Dermis microvascular lymphatic vessel endothelial cell (primary cell): ENCODE measurements at regions not wholly inside any gene's neighbourhood (a gene's known extent, or its start where the extent isn't known, plus 50 kb on each side); places are given as distances from the start of the nearest gene placed in this dataset.
"Not testable (repeated sequence)": the region's sequence is repeated elsewhere in the genome, so short reads cannot be mapped to it uniquely, and the experiment has no call there.

Experiments
- DNase-seq, 2 donors: peaks; one replicate each; pipeline versions ENCODE4 v3.0.0 to v3.0.0-alpha.2; 2010; ENCODE audit warnings: low read depth in 2 of 2

GRCh38 chr11:109043315-109043714 is 378.4 kb downstream of the DDX10 start:
- no peak for DNase-seq

DNA sequence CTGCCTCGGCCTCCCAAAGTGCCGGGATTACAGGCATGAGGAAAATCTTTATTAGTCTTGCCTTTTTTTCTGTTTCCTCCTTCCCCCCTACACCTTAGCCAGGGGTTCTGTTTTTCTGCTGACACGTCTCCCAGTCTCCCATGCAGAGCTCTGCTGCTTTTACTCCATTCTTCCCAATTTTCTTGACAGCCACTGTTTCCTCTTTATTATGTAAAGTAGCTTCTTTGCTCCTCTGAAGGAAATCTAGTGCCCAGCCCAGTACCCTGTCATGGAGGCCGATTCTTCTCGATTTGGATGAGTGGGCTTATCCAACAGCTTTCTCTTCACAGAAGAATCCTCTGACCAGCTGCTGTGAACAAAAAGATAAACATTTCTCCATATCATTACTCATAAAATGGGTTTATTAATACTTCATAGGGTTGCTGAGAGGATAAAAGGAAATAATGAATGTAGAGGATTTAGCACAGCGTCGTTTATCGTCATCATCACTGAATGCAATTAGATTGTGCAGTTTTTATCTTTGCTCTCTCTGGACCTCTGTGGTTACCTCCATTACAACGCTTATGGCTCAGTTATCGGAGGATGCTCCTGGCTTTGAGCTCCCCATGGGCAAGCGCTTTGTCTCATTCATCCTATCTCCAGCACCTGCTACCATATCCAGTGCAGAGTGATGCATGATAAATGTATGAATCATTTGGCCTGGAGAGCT is 375.6 kb upstream of the C11orf87 start:
- DNase-seq = no peak

DNA sequence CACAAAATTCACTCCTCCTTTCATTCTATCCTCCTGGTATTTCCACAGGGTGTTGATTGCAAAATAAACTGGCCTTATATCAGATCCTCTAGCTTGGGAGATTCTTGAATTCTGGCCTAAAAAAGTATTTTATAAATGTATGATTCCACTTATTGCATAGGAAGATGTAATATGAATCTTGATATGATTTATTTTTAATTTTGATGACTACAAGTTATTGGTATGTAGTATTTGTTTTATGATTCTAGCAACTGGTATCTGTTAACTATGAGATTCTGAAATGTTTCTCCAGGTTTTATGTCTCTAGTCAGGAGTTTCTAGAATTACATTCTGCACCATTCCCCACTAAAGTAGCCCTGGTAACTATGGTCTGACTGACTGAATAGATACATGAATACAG is 373.9 kb upstream of the C11orf87 start:
- no peak for DNase-seq

DNA sequence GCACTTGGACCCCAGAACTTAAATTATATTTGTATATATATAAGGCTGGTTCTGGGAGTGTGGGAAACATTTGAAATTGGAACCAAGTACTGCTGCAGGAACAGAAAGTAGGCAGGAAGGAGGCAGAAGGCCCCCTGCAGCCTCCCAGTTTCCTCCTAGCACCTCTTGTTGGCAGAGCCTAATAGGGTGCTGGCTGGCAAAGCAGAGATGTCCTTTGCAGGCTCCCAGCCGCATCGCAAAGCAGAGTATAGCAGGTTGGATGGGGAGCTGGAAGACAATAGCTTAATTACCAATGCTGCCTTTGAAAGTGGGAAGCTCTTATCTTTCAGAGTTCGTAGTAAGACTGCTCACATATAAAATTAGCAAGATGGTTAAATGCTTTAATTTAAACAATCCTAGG is 370.8 kb upstream of the C11orf87 start:
- no peak for DNase-seq

DNA sequence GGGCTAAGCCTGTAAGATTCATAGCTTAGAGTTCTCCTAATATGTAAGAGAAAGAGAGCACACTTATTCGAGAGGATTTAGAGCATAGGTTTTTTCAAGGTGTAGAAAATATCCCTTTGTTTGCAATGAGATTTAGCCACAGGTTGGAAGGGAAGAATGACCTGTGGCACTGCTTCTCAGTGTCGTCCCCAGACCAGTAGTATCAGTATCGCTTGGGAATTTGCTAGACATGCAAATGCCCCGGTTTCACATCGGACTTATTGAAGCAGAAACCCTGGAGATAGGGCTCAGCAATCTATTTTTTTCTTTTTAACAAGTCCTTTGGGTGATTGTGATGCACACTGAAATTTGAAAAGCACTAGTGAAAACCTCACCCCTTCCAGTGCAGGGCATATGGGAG is 362.6 kb upstream of the C11orf87 start:
- DNase-seq = no peak

DNA sequence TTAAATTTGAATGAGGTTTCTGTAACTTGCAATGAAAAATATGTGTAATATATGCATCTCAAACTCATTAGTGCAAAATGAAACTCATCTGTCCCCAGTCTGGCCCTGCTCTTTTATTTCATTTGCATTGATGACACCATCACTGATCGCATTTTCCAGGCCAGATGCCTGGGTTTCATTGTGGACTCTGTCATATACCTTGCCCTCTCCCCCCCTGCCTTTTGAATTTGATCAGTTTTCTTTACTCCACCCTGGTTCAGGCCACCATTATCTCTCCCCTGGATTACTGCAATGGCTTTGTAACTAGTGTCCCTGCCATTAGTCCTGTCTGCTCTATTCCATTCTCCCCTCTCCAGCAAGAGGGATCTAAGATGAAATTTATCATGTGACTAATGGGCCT is 360.6 kb upstream of the C11orf87 start:
- DNase-seq = no peak

DNA sequence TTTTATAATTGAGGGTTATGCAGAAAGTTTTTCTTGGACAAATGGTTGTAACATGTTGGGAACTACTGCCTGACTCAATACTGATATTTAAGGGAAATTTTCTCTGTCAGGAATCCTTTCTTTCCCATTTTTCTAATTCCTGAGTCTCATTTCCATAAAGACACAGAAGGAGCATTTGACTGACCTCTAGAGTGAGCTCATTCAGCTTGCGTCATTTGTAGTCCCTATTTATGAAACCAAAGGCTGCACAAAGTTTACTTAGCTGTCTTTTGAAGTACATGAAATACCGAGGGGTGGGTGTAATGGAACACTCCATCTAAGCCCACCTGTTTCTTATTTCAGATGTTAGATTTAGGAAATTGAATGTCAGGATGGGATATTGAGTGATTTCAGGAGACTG is 359.5 kb upstream of the C11orf87 start:
- no peak for DNase-seq

DNA sequence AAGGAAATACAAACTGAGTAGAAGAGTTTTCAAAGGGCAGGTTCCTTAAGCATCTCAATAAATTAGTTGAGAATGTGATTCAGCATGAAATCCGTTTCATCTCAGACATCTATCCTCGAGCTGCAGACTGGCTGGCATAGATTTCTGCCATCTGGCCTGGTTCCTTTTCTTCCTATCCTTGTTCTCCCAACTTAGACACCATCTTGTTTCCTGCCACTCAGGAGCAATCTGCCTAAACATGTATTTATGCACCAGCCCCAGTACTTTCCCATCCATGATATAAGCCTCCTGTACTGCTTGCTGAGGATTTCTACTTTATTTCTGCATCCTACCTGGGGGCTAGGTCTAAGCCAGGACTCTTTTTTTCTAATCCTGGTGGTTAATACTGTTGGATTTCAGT is 359.1 kb upstream of the C11orf87 start:
- DNase-seq = no peak

- DNase-seq = not testable (repeated sequence)
Measured at GRCh38 chr11:109064618-109065311, 357.2 kb upstream of the C11orf87 start.

DNA sequence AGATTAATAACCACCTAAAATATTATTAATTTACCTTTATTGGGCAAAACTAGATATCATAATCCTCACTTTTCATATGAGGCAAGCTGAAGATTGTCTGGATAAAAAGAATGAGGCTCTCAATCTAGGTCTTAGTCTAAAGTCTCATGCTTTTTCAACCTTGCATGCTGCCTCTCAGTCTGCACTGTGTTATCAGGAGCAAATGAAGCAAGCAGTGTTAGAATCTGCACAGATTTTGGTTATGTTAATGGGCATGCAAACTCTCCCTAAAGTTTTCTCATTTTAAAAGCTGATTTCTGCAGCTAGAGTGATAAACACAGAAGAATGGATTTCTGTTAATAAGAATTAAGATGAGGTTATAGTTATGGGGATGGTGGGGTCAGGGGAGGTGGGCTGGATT is 350.7 kb upstream of the C11orf87 start:
- DNase-seq = no peak

DNA sequence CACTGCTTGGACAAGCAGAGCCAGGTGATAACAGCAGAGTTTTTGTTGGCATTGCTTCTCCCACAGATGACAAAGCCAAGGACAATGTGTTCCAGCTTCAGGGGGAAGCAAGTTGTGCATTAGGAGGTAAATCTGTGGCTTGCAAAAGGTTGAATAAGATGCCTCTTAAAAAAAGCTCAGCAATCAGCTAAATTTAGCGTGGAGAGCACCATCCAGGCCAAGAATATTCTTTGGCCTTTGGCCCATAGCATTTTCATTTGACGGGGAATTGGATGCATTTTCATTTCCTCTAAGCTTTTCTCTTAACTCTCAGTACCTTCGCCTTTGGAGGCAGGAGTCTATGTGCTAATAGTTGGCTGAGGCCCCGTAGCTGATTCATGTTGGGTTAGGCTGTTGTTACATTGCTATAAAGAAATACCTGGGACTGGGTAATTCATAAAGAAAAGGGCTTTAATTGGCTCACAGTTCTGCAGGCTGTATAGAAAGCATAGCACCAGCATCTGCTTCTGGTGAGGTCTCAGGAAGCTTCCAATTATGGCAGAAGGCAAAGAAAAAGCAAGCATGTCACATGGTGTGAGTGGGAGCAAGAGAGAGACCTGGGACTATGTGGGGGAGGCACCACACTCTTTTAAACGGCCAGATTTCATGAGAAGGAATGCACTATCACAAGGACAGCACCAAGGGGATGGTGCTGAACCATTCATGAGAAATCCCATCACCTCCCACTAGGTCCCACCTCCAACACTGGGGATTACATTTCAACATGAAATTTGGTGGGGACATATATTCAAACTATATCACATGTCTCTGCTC is 350.1 kb upstream of the C11orf87 start:
- DNase-seq = no peak

DNA sequence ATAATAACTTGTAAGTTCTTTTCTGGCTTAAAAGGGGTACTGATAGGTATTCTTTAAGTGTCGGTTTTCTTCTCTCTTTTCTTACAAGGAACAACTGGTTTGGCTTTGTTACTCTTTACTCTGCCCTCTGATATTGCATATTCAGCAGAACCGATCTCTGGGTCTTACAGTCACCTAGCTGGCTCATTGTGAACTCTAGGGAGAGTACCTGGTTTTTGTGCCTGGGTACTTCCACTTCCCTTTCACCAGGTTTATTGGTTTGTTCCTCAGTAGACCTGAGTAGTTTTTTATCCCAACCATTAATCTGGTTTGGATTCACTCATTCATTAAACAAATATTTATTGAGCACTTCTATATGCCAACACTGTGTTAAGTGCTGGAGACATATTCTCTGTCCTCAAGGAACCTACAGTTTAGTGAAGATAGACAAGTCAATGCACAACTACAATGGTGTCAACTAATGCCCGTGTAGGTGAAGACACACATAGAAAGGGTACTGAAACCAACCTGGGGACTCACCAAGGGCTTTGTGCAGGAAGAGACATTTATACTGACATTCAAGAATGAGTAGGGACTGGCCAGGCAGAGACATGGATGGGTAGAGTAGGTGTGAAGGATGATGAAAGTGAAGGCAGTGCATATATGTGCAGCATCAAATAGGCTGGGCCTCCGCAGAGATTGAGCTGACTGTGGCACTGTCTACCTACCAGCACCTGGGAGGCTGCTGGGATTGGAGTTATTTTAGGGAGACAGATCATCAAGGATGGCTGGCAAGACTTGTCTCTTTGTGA is 348.8 kb upstream of the C11orf87 start:
- DNase-seq = no peak

GRCh38 chr11:109075976-109076375 is 346.0 kb upstream of the C11orf87 start:
- DNase-seq = no peak

DNA sequence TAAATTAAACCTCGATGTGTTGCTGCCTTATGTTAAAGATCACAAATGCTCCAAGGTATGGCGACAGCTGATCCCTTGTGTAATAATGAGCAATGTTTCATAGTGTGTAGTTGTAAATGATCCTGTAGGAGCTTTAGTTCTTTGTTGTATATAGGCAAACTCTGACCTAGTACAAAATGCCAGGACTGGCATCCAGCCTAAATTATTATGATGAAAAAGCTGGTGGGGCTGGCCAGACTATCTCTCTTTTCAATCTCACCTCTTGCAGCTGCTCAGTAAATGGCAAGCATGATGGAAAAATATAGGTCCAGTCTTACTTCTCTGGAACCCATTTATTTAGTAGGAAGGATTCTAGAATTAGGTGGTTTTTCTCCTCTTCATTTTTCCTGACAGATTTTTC is 345.1 kb upstream of the C11orf87 start:
- DNase-seq = no peak

DNA sequence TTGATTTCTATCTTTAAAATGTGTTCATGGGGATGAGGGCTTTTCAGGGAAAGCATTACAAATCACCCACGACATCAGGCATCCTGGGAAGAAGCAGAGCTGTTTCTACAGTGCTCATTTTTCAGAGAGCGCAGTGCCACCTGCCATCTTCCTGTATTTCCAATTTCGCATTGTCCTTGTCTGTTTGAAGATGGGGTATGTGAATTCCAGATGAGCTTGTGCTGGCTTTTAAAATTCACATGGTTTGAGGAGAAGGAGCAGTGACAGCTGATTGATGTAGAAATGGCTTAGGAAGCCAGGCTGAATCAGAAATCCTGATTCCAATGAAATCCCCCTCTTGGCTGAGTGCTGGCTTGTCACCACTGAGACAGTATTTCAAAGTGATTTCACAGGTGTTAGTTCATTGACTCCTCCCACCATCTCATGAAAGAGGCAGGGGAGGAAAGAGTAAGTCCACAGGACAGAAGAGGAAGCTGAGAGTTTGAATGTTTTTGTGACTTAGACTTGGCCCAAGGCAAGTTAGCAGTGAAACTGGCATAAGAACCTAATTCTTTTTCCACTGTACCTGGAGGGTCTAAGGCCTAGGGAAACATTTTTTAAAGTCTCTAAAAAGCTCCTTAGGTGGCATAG is 344.6 kb upstream of the C11orf87 start:
- DNase-seq = no peak

GRCh38 chr11:109085708-109086373 is 336.1 kb upstream of the C11orf87 start:
- no peak for DNase-seq

DNA sequence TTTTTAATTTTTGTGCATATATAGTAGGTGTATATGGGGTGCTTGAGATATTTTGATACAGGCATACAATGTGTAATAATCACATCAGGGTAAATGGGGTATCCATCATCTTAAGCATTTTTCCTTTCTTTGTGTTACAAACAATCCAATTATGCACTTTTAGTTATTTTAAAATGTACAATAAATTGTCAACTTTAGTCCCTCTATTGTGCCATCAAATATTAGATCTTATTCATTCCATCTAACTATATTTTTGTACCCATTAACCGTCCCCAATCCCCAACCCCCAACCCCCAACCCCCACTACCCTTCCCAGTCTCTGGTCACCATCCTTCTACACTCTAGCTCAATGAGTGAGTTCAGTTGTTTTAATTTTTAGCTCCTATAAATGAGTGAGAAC is 335.1 kb upstream of the C11orf87 start:
- DNase-seq = no peak

DNA sequence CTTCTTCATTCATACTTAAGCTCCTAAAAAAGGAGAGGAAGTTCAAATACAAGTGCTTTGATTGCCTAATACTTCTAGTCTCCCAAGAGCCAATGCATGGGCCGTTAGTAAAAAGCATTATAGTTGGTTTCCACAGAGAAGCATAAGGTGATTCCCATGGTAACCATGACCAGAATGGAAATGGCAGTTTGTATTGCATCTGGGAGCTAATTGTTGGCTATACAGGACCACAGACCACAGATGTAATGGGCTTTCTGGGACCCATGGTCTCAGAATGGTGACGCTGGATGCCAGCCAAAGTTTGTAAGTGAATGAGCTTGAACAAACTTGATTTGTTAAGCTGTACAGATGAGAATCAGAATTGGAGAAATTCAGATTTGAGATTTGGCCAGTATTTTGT is 333.9 kb upstream of the C11orf87 start:
- DNase-seq = no peak

GRCh38 chr11:109089144-109089543 is 332.8 kb upstream of the C11orf87 start:
- no peak for DNase-seq

GRCh38 chr11:109093354-109093753 is 328.6 kb upstream of the C11orf87 start:
- DNase-seq = no peak

DNA sequence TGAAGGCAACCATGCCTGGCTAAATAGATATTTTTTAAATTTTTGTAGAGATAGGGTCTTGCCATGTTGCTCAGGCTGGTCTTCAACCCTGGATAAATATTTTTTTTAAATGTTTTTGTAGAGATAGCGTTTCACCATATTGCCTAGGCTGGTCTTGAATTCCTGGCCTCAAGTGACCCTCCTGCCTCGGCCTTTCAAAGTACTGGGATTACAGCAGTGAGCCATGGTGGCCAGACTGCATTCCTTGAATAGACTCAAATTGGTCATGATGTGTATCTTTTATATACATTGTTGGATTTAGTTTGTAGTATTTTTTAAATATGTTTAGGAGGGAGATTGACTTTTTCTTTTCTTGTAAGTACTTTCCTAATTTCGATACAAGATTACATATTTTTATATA is 325.7 kb upstream of the C11orf87 start:
- no peak for DNase-seq
